Natural killer cell (primary cell): ENCODE measurements at regions not wholly inside any gene's neighbourhood (a gene's known extent, or its start where the extent isn't known, plus 50 kb on each side); places are given as distances from the start of the nearest gene placed in this dataset.

Experiments used
- ATAC-seq, 3 donors: fragments of 150-1000 bp in 2 of 3; fragments of 200-7000 bp in 1 of 3; cut with Tn5 transposase; 1 replicate in 1 of 3; 2 replicates in 2 of 3; pipeline ENCODE4 v1.10.0; 2021; ENCODE audit warnings: mild to moderate bottlenecking in 2 of 3, moderate library complexity in 2 of 3
- DNase-seq, 2 donors: peaks; one replicate each; pipeline versions ENCODE4 v3.0.0 to v3.0.0-alpha.2; 2013 to 2021; ENCODE audit warnings: mixed read lengths in 1 of 2
- H3K27ac ChIP-seq: one replicate; pipeline ENCODE4 v1.5.1; 2013; ENCODE audit warnings: mild to moderate bottlenecking, low read length
- H3K27me3 ChIP-seq: one replicate; pipeline ENCODE4 v1.6.1; 2013; ENCODE audit warnings: low read length; ENCODE audit not compliant: control insufficient read depth, insufficient read depth
- H3K36me3 ChIP-seq: one replicate; pipeline ENCODE4 v1.6.1; 2013; ENCODE audit warnings: low read length; ENCODE audit not compliant: control insufficient read depth, insufficient read depth
- H3K4me1 ChIP-seq: one replicate; pipeline ENCODE4 v1.6.1; 2013; ENCODE audit warnings: low read length; ENCODE audit not compliant: control insufficient read depth, insufficient read depth
- H3K4me3 ChIP-seq: one replicate; pipeline ENCODE4 v1.5.1; 2013; ENCODE audit warnings: low read length
- H3K9me3 ChIP-seq: one replicate; pipeline ENCODE4 v1.6.1; 2013; ENCODE audit warnings: low read length; ENCODE audit not compliant: control insufficient read depth, insufficient read depth
- H3K27ac Mint-ChIP-seq, 2 donors: one replicate each; pipeline ENCODE4 v1.8.0; 2022; ENCODE audit warnings: mild to moderate bottlenecking in 2 of 2, mixed read lengths in 2 of 2, moderate library complexity in 1 of 2
- H3K27me3 Mint-ChIP-seq, 2 donors: one replicate each; pipeline ENCODE4 v1.8.0; 2022; ENCODE audit warnings: low read depth in 2 of 2, mixed read lengths in 2 of 2
- H3K36me3 Mint-ChIP-seq: one replicate; pipeline ENCODE4 v1.8.0; 2022; ENCODE audit warnings: mixed read lengths
- H3K4me1 Mint-ChIP-seq, 2 donors: one replicate each; pipeline ENCODE4 v1.8.0; 2022; ENCODE audit warnings: mixed read lengths in 2 of 2
- H3K4me3 Mint-ChIP-seq: one replicate; pipeline ENCODE4 v1.8.0; 2022; ENCODE audit warnings: mild to moderate bottlenecking, moderate library complexity, mixed read lengths
- H3K9me3 Mint-ChIP-seq, 2 donors: one replicate each; pipeline ENCODE4 v1.8.0; 2022; ENCODE audit warnings: mixed read lengths in 2 of 2
- WGBS: methylation state at CpG from one replicate; pipeline ENCODE4 v1.1.7; 2013; ENCODE audit warnings: missing lambda C conversion rate; ENCODE audit not compliant: insufficient coverage; 5-methylcytosine and 5-hydroxymethylcytosine counted together
- intact Hi-C: fragments of 100-400 bp; cut with micrococcal nuclease; formaldehyde crosslinking; loops from one replicate; pipeline ENCODE4 v1.14.2; 2022
- TF ChIP-seq, protein P1 (sequence below): fragments of 200-600 bp; IDR thresholded peaks from one replicate; pipeline ENCODE4 v1.8.0; 2022; ENCODE audit warnings: antibody characterized with exemption

DNA sequence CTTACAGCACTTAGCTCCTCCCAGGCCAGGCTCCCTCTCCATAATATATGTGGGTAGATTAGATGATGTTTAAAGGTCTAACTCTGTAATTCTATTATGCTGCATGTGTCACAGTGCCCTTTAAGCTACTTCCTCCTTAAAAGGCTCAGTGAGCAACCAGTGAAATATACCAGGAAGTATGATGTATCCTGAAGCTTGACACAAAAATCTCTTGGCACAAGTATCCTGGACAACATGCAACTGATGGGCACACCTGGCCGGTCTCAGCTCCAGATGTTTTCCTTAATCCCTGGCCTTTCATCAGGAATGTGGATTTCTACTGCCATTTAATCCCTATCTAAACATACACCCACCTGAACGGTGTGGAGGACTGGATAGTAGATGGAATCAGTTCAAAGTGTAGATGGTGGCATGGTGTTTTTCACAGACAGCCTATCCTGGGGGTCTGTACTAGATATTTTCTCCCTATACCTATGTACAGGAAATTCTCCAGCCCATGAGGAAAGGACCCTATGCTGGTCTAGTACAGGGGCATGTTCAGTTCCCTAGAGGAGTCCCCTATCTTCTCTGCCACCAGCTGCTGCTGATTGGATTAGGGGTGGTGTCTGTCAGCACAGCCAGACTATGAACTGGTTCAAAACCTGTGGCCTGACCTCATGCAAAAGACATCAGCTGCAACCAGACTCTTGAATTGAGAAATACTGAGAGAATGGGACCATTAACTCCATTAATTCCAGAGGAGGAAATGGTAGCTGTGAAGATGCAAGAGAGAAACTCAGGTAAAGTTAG lies 59.4 kb upstream of the CITED2 start:
- Histone ChIP-seq H3K9me3 (no peaks in the 10 kb centered on the region), H3K4me3 (no peak overlapping the region), H3K4me1 (no peaks in the 10 kb centered on the region), H3K27me3 (no peaks in the 10 kb centered on the region), H3K27ac (no peak overlapping the region), H3K36me3 (no peaks in the 10 kb centered on the region)
- Mint-ChIP-seq H3K27ac (no peak overlapping the region), H3K9me3 (no peaks in the 10 kb centered on the region), H3K4me1 (peaks cover 0 to 5% of the 10 kb centered on the region in 2 donors), H3K27me3 (peaks cover 0 to 4% of the 10 kb centered on the region in 2 donors), H3K36me3 (no peaks in the 10 kb centered on the region), H3K4me3 (no peak overlapping the region)
- TF ChIP-seq, protein P1, sequence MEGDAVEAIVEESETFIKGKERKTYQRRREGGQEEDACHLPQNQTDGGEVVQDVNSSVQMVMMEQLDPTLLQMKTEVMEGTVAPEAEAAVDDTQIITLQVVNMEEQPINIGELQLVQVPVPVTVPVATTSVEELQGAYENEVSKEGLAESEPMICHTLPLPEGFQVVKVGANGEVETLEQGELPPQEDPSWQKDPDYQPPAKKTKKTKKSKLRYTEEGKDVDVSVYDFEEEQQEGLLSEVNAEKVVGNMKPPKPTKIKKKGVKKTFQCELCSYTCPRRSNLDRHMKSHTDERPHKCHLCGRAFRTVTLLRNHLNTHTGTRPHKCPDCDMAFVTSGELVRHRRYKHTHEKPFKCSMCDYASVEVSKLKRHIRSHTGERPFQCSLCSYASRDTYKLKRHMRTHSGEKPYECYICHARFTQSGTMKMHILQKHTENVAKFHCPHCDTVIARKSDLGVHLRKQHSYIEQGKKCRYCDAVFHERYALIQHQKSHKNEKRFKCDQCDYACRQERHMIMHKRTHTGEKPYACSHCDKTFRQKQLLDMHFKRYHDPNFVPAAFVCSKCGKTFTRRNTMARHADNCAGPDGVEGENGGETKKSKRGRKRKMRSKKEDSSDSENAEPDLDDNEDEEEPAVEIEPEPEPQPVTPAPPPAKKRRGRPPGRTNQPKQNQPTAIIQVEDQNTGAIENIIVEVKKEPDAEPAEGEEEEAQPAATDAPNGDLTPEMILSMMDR: no peak
- ATAC-seq (no peak), DNase-seq (no peak)
- 10% methylated on average over 1 of the region's 2 CpGs for WGBS
- intact Hi-C loops: no loop called here

GRCh38 chr6:139431602-139431956 lies 57.1 kb upstream of the CITED2 start:
- TF ChIP-seq, protein P1: no peak
- Mint-ChIP-seq H3K36me3 (no peaks in the 10 kb centered on the region), H3K4me3 (no peak overlapping the region), H3K27me3 (peaks cover 0 to 2% of the 10 kb centered on the region in 2 donors), H3K27ac (no peak overlapping the region), H3K9me3 (no peaks in the 10 kb centered on the region), H3K4me1 (peaks cover 0 to 5% of the 10 kb centered on the region in 2 donors)
- H3K36me3 ChIP-seq: no peaks in the 10 kb centered on the region
- no peak overlapping the region for H3K27ac ChIP-seq
- H3K4me3 ChIP-seq: no peak overlapping the region
- DNase-seq (no peak), ATAC-seq (no peak)
- intact Hi-C loops: no loop called here
- no peaks in the 10 kb centered on the region for H3K4me1 ChIP-seq
- no peaks in the 10 kb centered on the region for H3K9me3 ChIP-seq
- H3K27me3 ChIP-seq: no peaks in the 10 kb centered on the region

- DNase-seq (no peak), ATAC-seq (no peak)
- H3K4me3 Mint-ChIP-seq: no peak overlapping the region
- Histone ChIP-seq H3K4me3 (no peak overlapping the region), H3K27me3 (no peaks in the 10 kb centered on the region), H3K4me1 (no peaks in the 10 kb centered on the region), H3K27ac (no peak overlapping the region), H3K36me3 (no peaks in the 10 kb centered on the region), H3K9me3 (no peaks in the 10 kb centered on the region)
- no peaks in the 10 kb centered on the region for H3K9me3 Mint-ChIP-seq
- 95% methylated on average over 4 of the region's 4 CpGs for WGBS
- peaks cover 0 to 2% of the 10 kb centered on the region in 2 donors for H3K27me3 Mint-ChIP-seq
- H3K36me3 Mint-ChIP-seq: no peaks in the 10 kb centered on the region
- intact Hi-C loops: no loop called here
- no peak overlapping the region for H3K27ac Mint-ChIP-seq
- peaks cover 0 to 5% of the 10 kb centered on the region in 2 donors for H3K4me1 Mint-ChIP-seq
- TF ChIP-seq, protein P1: no peak
Measured at GRCh38 chr6:139430899-139431601, 56.6 kb upstream of the CITED2 start.
